GM18873 (cell line): ENCODE measurements at regions not wholly inside any gene's neighbourhood (a gene's known extent, or its start where the extent isn't known, plus 50 kb on each side); places are given as distances from the start of the nearest gene placed in this dataset.
"Not testable (repeated sequence)": the region's sequence is repeated elsewhere in the genome, so short reads cannot be mapped to it uniquely, and the experiment has no call there.

ENCODE experiments used
- ATAC-seq: cut with Tn5 transposase; IDR thresholded peaks from one replicate; pipeline ENCODE4 v1.9.1; 2021; ENCODE audit warnings: mild to moderate bottlenecking, moderate library complexity, moderate number of reproducible peaks; ENCODE audit not compliant: unreplicated experiment, low FRiP score

- peak; percentile 54 for ATAC-seq
These were observed 318.9 kb downstream of the SEC16B start for GRCh38 chr1:177650947-177651346.

GRCh38 chr1:177648731-177649265 is 321.1 kb downstream of the SEC16B start:
- no peak for ATAC-seq

GRCh38 chr1:177648138-177648537 is 321.7 kb downstream of the SEC16B start:
- ATAC-seq: no peak

GRCh38 chr1:177646757-177647730 is 322.8 kb downstream of the SEC16B start:
- no peak for ATAC-seq

- ATAC-seq: no peak
These were observed 324.2 kb downstream of the SEC16B start for GRCh38 chr1:177645491-177646190.

GRCh38 chr1:177640687-177641086 is 329.2 kb downstream of the SEC16B start:
- no peak for ATAC-seq

GRCh38 chr1:177634151-177634550 is 335.7 kb downstream of the SEC16B start:
- ATAC-seq: not testable (repeated sequence)

- ATAC-seq: no peak
These were observed 336.8 kb downstream of the SEC16B start for GRCh38 chr1:177632923-177633615.

GRCh38 chr1:177631770-177632169 is 338.1 kb downstream of the SEC16B start:
- ATAC-seq: no peak

GRCh38 chr1:177629526-177629925 is 340.3 kb downstream of the SEC16B start:
- no peak for ATAC-seq

- ATAC-seq: no peak
These were observed 342.5 kb downstream of the SEC16B start for GRCh38 chr1:177627148-177627910.

- ATAC-seq: no peak
These were observed 349.1 kb downstream of the SEC16B start for GRCh38 chr1:177620636-177621190.

GRCh38 chr1:177615251-177615650 is 354.6 kb downstream of the SEC16B start:
- ATAC-seq: no peak

- no peak for ATAC-seq
These were observed 358.5 kb downstream of the SEC16B start for GRCh38 chr1:177611402-177611801.

GRCh38 chr1:177609953-177610352 is 359.9 kb downstream of the SEC16B start:
- no peak for ATAC-seq

- ATAC-seq: no peak
These were observed 368.9 kb downstream of the SEC16B start for GRCh38 chr1:177600936-177601335.

- no peak for ATAC-seq
These were observed 369.5 kb downstream of the SEC16B start for GRCh38 chr1:177600321-177600720.

- ATAC-seq: no peak
These were observed 372.5 kb downstream of the SEC16B start for GRCh38 chr1:177597393-177597792.

GRCh38 chr1:177596485-177596884 is 373.4 kb downstream of the SEC16B start:
- ATAC-seq: no peak

- ATAC-seq: no peak
These were observed 376.8 kb downstream of the SEC16B start for GRCh38 chr1:177593105-177593504.
